SK-N-SH treated with all-trans-retinoic acid at 6 μM for 48 hours (cell line): ENCODE measurements at regions not wholly inside any gene's neighbourhood (a gene's known extent, or its start where the extent isn't known, plus 50 kb on each side); places are given as distances from the start of the nearest gene placed in this dataset.
A peak's percentile ranks its signal among the peaks of the same experiment; 100 is the strongest.

Experiments used
- ATAC-seq: fragments of 200-7000 bp; cut with Tn5 transposase; 3 replicates; pipeline ENCODE4 v1.9.1; 2020; ENCODE audit warnings: mild to moderate bottlenecking, moderate library complexity
- ARNTL ChIP-seq: fragments of 450-650 bp; formaldehyde crosslinking; IDR thresholded peaks from 2 replicates; pipeline ENCODE4 v1.5.0; 2020; ENCODE audit warnings: low read depth, mild to moderate bottlenecking, moderate library complexity, borderline replicate concordance
- BACH2 ChIP-seq: fragments of 250-450 bp; sonication (Bioruptor Pico); IDR thresholded peaks from 2 replicates; pipeline ENCODE4 v1.9.0; 2021; ENCODE audit warnings: mild to moderate bottlenecking, borderline replicate concordance
- CSDC2 ChIP-seq: fragments of 250-450 bp; sonication (Bioruptor Pico); IDR thresholded peaks from 2 replicates; pipeline ENCODE4 v1.5.0; 2020; ENCODE audit warnings: mild to moderate bottlenecking, moderate library complexity
- GLIS3 ChIP-seq: fragments of 250-450 bp; sonication (Bioruptor Pico); IDR thresholded peaks from 2 replicates; pipeline ENCODE4 v1.5.0; 2020; ENCODE audit warnings: mild to moderate bottlenecking, moderate library complexity
- ISL1 ChIP-seq: fragments of 250-450 bp; sonication (Bioruptor Pico); IDR thresholded peaks from 2 replicates; pipeline ENCODE4 v2.1.2; 2022; ENCODE audit warnings: mild to moderate bottlenecking, moderate library complexity
- OSR1 ChIP-seq: fragments of 250-450 bp; sonication (Bioruptor Pico); IDR thresholded peaks from 2 replicates; pipeline ENCODE4 v1.8.0; 2022; ENCODE audit warnings: moderate library complexity, mild to moderate bottlenecking, inconsistent platforms
- POU6F1 ChIP-seq: fragments of 250-450 bp; sonication (Bioruptor Pico); IDR thresholded peaks from 2 replicates; pipeline ENCODE4 v1.8.0; 2021; ENCODE audit warnings: low read depth, mild to moderate bottlenecking, moderate library complexity, borderline replicate concordance
- RARB ChIP-seq: fragments of 250-450 bp; sonication (Bioruptor Pico); IDR thresholded peaks from 2 replicates; pipeline ENCODE4 v1.8.0; 2021; ENCODE audit warnings: mild to moderate bottlenecking, moderate library complexity
- SNAI2 ChIP-seq: fragments of 250-450 bp; sonication (Bioruptor Pico); IDR thresholded peaks from 2 replicates; pipeline ENCODE4 v1.5.0; 2020; ENCODE audit warnings: mild to moderate bottlenecking, moderate library complexity
- TCF4 ChIP-seq: fragments of 250-450 bp; sonication (Bioruptor Pico); IDR thresholded peaks from 2 replicates; pipeline ENCODE4 v1.8.0; 2021; ENCODE audit warnings: mild to moderate bottlenecking, moderate library complexity, borderline replicate concordance
- TSHZ2 ChIP-seq: fragments of 250-450 bp; sonication (Bioruptor Pico); IDR thresholded peaks from 2 replicates; pipeline ENCODE4 v1.5.0; 2020; ENCODE audit warnings: mild to moderate bottlenecking, moderate library complexity
- ZC3H10 ChIP-seq: fragments of 250-450 bp; sonication (Bioruptor Pico); IDR thresholded peaks from 2 replicates; pipeline ENCODE4 v1.5.1; 2021; ENCODE audit warnings: mild to moderate bottlenecking, moderate library complexity
- ZFP30 ChIP-seq: fragments of 450-650 bp; formaldehyde crosslinking; IDR thresholded peaks from 2 replicates; pipeline ENCODE4 v1.5.0; 2022; ENCODE audit warnings: mild to moderate bottlenecking, moderate library complexity
- ZNF565 ChIP-seq: fragments of 450-650 bp; formaldehyde crosslinking; conservative IDR thresholded peaks from 2 replicates; pipeline ENCODE4 v1.5.0; 2020; ENCODE audit warnings: low read depth, mild to moderate bottlenecking, moderate library complexity
- ZNF70 ChIP-seq: fragments of 450-650 bp; formaldehyde crosslinking; IDR thresholded peaks from 2 replicates; pipeline ENCODE4 v1.5.0; 2020; ENCODE audit warnings: mild to moderate bottlenecking, moderate library complexity
- ZNF8 ChIP-seq: fragments of 450-650 bp; formaldehyde crosslinking; IDR thresholded peaks from 2 replicates; pipeline ENCODE4 v1.5.0; 2020; ENCODE audit warnings: mild to moderate bottlenecking, moderate library complexity
- TF ChIP-seq, protein P1 (sequence below): fragments of 250-450 bp; sonication (Bioruptor Pico); IDR thresholded peaks from 2 replicates; pipeline ENCODE4 v1.8.0; 2020; ENCODE audit warnings: mild to moderate bottlenecking, moderate library complexity, borderline replicate concordance
- TF ChIP-seq, protein P2 (sequence below): fragments of 250-450 bp; sonication (Bioruptor Pico); IDR thresholded peaks from 2 replicates; pipeline ENCODE4 v1.5.1; 2020; ENCODE audit warnings: low read depth, mild to moderate bottlenecking, moderate library complexity
- TF ChIP-seq, protein P3 (sequence below): fragments of 250-450 bp; sonication (Bioruptor Pico); IDR thresholded peaks from 2 replicates; pipeline ENCODE4 v1.5.1; 2021; ENCODE audit warnings: mild to moderate bottlenecking, moderate library complexity

DNA sequence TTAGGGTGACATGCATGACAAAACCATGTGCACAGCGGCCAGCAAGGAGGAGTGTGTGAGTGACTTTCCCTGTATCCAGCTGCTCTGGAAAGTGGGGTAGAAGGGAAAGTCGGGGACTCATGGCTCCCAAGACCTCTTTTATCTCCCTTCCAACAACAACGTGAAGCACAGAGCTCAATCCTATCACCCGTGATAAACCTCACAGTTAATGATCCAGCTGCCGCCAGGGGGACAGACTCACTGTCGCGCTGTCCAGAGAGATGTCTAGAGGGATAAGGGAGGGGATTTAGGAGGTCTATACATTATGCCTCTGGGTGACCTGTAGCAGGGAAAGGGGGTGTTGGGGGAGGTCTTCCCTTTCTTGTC is 84.0 kb upstream of the SMNDC1 start:
- TF ChIP-seq GLIS3 (CRISPR knock-in tag) (no peak), CSDC2 (CRISPR knock-in tag) (no peak), TCF4 (CRISPR knock-in tag) (no peak), ZC3H10 (CRISPR knock-in tag) (no peak), ARNTL (no peak), ZNF565 (no peak), ZNF70 (CRISPR knock-in tag) (no peak), OSR1 (no peak), TSHZ2 (CRISPR knock-in tag) (no peak), SNAI2 (CRISPR knock-in tag) (no peak), ZNF8 (CRISPR knock-in tag) (no peak)
- TF ChIP-seq, protein P1, sequence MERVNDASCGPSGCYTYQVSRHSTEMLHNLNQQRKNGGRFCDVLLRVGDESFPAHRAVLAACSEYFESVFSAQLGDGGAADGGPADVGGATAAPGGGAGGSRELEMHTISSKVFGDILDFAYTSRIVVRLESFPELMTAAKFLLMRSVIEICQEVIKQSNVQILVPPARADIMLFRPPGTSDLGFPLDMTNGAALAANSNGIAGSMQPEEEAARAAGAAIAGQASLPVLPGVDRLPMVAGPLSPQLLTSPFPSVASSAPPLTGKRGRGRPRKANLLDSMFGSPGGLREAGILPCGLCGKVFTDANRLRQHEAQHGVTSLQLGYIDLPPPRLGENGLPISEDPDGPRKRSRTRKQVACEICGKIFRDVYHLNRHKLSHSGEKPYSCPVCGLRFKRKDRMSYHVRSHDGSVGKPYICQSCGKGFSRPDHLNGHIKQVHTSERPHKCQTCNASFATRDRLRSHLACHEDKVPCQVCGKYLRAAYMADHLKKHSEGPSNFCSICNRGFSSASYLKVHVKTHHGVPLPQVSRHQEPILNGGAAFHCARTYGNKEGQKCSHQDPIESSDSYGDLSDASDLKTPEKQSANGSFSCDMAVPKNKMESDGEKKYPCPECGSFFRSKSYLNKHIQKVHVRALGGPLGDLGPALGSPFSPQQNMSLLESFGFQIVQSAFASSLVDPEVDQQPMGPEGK (CRISPR knock-in tag), result no peak
- TF ChIP-seq, protein P2, sequence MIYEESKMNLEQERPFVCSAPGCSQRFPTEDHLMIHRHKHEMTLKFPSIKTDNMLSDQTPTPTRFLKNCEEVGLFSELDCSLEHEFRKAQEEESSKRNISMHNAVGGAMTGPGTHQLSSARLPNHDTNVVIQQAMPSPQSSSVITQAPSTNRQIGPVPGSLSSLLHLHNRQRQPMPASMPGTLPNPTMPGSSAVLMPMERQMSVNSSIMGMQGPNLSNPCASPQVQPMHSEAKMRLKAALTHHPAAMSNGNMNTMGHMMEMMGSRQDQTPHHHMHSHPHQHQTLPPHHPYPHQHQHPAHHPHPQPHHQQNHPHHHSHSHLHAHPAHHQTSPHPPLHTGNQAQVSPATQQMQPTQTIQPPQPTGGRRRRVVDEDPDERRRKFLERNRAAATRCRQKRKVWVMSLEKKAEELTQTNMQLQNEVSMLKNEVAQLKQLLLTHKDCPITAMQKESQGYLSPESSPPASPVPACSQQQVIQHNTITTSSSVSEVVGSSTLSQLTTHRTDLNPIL (CRISPR knock-in tag), result no peak
- peak; percentile 57 for ATAC-seq

DNA sequence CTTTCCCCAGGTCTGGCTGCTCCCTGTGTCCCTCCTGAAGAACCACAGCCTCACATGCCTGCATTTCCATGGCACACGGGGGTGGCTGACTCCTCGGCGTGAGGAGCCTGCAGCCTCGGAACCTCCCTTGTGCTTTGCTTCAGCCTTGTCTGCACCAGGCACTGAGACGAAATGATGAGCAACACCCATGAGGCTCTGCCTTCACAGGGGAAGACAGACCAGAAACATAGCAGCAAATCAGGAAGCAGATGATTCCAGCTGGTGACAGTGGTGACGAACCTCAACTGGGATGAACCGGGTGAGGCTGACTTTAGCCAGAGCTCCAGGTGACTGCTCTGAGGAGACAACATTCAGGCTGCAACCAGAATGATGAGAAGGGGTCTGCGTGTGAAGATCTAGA is 84.5 kb upstream of the SMNDC1 start:
- TF ChIP-seq RARB (CRISPR knock-in tag) (no peak), ARNTL (no peak), TSHZ2 (CRISPR knock-in tag) (no peak), ZNF70 (CRISPR knock-in tag) (no peak), ISL1 (no peak), SNAI2 (CRISPR knock-in tag) (no peak), ZFP30 (no peak), ZNF565 (no peak), CSDC2 (CRISPR knock-in tag) (no peak), BACH2 (CRISPR knock-in tag) (no peak)
- ATAC-seq, result no peak

DNA sequence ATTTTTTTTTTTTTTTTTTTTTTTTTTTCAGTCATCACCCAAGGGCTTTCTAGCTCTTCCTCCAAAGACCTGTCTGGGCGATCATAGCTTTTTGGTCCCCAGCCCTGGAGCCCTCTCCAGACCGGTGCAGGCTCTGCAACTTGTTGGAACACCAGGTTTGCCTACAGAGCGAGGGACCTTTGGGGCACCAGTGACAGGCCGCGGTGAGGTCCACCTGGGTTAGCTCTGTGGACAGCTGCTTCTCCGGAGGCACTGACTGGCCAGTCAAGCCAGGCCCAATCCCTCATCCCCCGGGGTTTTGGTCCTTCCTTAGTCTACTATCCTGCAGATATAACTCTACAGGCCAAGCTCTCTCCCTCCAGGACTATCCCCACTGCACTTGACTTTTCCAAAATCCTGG is 86.8 kb upstream of the SMNDC1 start:
- no peak for ATAC-seq
- no peak for TF ChIP-seq TSHZ2 (CRISPR knock-in tag)
- no peak for TF ChIP-seq ZC3H10 (CRISPR knock-in tag)
- TF ChIP-seq CSDC2 (CRISPR knock-in tag), result no peak
- no peak for TF ChIP-seq ZNF565
- TF ChIP-seq, protein P3, sequence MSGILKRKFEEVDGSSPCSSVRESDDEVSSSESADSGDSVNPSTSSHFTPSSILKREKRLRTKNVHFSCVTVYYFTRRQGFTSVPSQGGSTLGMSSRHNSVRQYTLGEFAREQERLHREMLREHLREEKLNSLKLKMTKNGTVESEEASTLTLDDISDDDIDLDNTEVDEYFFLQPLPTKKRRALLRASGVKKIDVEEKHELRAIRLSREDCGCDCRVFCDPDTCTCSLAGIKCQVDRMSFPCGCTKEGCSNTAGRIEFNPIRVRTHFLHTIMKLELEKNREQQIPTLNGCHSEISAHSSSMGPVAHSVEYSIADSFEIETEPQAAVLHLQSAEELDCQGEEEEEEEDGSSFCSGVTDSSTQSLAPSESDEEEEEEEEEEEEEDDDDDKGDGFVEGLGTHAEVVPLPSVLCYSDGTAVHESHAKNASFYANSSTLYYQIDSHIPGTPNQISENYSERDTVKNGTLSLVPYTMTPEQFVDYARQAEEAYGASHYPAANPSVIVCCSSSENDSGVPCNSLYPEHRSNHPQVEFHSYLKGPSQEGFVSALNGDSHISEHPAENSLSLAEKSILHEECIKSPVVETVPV, result no peak
- TF ChIP-seq POU6F1, result no peak
- TF ChIP-seq SNAI2 (CRISPR knock-in tag), result no peak
- no peak for TF ChIP-seq ARNTL
